Activated CD8-positive, alpha-beta memory T cell treated with anti-CD3 and anti-CD28 coated beads, Interleukin-2, amount 10 ng/mL, durations not matched to agents 7 days and 5 days (primary cell): ENCODE measurements at regions not wholly inside any gene's neighbourhood (a gene's known extent, or its start where the extent isn't known, plus 50 kb on each side); places are given as distances from the start of the nearest gene placed in this dataset.

Experiments used
- ATAC-seq: fragments of 150-1000 bp; cut with Tn5 transposase; one replicate; pipeline ENCODE4 v1.10.0; 2021; ENCODE audit warnings: moderate library complexity
- CTCF ChIA-PET: fragments of 350-600 bp; sonication (Branson Sonifier 250); formaldehyde crosslinking; loops from one replicate; lab custom pipeline; 2021; ENCODE audit warnings: antibody characterized with exemption; lab: Charles Lee
- DNase-seq: peaks from one replicate; pipeline ENCODE4 v3.0.0-alpha.2; 2020
- H3K27ac Mint-ChIP-seq: one replicate; pipeline ENCODE4 v1.8.0; 2021; ENCODE audit warnings: mild to moderate bottlenecking, mixed read lengths
- H3K27me3 Mint-ChIP-seq: one replicate; pipeline ENCODE4 v1.8.0; 2021; ENCODE audit warnings: mixed read lengths
- H3K36me3 Mint-ChIP-seq: one replicate; pipeline ENCODE4 v1.8.0; 2021; ENCODE audit warnings: mild to moderate bottlenecking, mixed read lengths
- H3K4me1 Mint-ChIP-seq: one replicate; pipeline ENCODE4 v1.8.0; 2021; ENCODE audit warnings: mixed read lengths
- H3K4me3 Mint-ChIP-seq: one replicate; pipeline ENCODE4 v1.8.0; 2021; ENCODE audit warnings: mild to moderate bottlenecking, moderate library complexity, mixed read lengths
- H3K9me3 Mint-ChIP-seq: one replicate; pipeline ENCODE4 v1.8.0; 2022; ENCODE audit warnings: low read depth, mixed read lengths

- CTCF ChIA-PET: no interaction called here
- no peaks in the 10 kb centered on the region for H3K4me1 Mint-ChIP-seq
- DNase-seq (no peak), ATAC-seq (no peak)
- H3K9me3 Mint-ChIP-seq: no peaks in the 10 kb centered on the region
- peaks cover 2% of the 10 kb centered on the region for H3K27me3 Mint-ChIP-seq
- no peak overlapping the region for H3K27ac Mint-ChIP-seq
- no peak overlapping the region for H3K4me3 Mint-ChIP-seq
- no peaks in the 10 kb centered on the region for H3K36me3 Mint-ChIP-seq
Measured at GRCh38 chr11:107250017-107250416, 207.6 kb downstream of the CWF19L2 start.

- ATAC-seq (no peak), DNase-seq (no peak)
- Mint-ChIP-seq H3K4me1 (no peaks in the 10 kb centered on the region), H3K27ac (no peak overlapping the region), H3K27me3 (no peaks in the 10 kb centered on the region), H3K36me3 (no peaks in the 10 kb centered on the region), H3K4me3 (no peak overlapping the region), H3K9me3 (no peaks in the 10 kb centered on the region)
- CTCF ChIA-PET: no interaction called here
Measured at GRCh38 chr11:107249054-107249453, 208.6 kb downstream of the CWF19L2 start.

- H3K27ac Mint-ChIP-seq: no peak overlapping the region
- H3K27me3 Mint-ChIP-seq: no peaks in the 10 kb centered on the region
- CTCF ChIA-PET: no interaction called here
- ATAC-seq: no peak
- H3K4me3 Mint-ChIP-seq: no peak overlapping the region
- DNase-seq: no peak
- H3K36me3 Mint-ChIP-seq: no peaks in the 10 kb centered on the region
- no peaks in the 10 kb centered on the region for H3K9me3 Mint-ChIP-seq
- H3K4me1 Mint-ChIP-seq: no peaks in the 10 kb centered on the region
Measured at GRCh38 chr11:107247167-107247861, 210.3 kb downstream of the CWF19L2 start.

GRCh38 chr11:107243929-107244328 lies 213.7 kb downstream of the CWF19L2 start:
- H3K9me3 Mint-ChIP-seq: no peaks in the 10 kb centered on the region
- CTCF ChIA-PET: no interaction called here
- no peak overlapping the region for H3K27ac Mint-ChIP-seq
- ATAC-seq (no peak), DNase-seq (no peak)
- H3K27me3 Mint-ChIP-seq: no peaks in the 10 kb centered on the region
- H3K4me3 Mint-ChIP-seq: no peak overlapping the region
- no peaks in the 10 kb centered on the region for H3K36me3 Mint-ChIP-seq
- H3K4me1 Mint-ChIP-seq: no peaks in the 10 kb centered on the region

GRCh38 chr11:107232451-107232850 lies 214.2 kb upstream of the GUCY1A2 start:
- DNase-seq (no peak), ATAC-seq (no peak)
- no peaks in the 10 kb centered on the region for H3K4me1 Mint-ChIP-seq
- H3K27ac Mint-ChIP-seq: no peak overlapping the region
- H3K27me3 Mint-ChIP-seq: no peaks in the 10 kb centered on the region
- no peak overlapping the region for H3K4me3 Mint-ChIP-seq
- H3K9me3 Mint-ChIP-seq: no peaks in the 10 kb centered on the region
- CTCF ChIA-PET: no interaction called here
- no peaks in the 10 kb centered on the region for H3K36me3 Mint-ChIP-seq

GRCh38 chr11:107224836-107225235 lies 206.6 kb upstream of the GUCY1A2 start:
- Mint-ChIP-seq H3K4me3 (no peak overlapping the region), H3K27me3 (no peaks in the 10 kb centered on the region), H3K4me1 (no peaks in the 10 kb centered on the region), H3K9me3 (no peaks in the 10 kb centered on the region), H3K27ac (no peak overlapping the region), H3K36me3 (no peaks in the 10 kb centered on the region)
- ATAC-seq: no peak
- DNase-seq: no peak
- CTCF ChIA-PET: no interaction called here

- H3K4me3 Mint-ChIP-seq: no peak overlapping the region
- CTCF ChIA-PET: no interaction called here
- no peak for DNase-seq
- H3K4me1 Mint-ChIP-seq: no peaks in the 10 kb centered on the region
- H3K27me3 Mint-ChIP-seq: no peaks in the 10 kb centered on the region
- H3K9me3 Mint-ChIP-seq: no peaks in the 10 kb centered on the region
- ATAC-seq: no peak
- H3K27ac Mint-ChIP-seq: no peak overlapping the region
- H3K36me3 Mint-ChIP-seq: no peaks in the 10 kb centered on the region
Measured at GRCh38 chr11:107222916-107223460, 204.7 kb upstream of the GUCY1A2 start.

- DNase-seq (no peak), ATAC-seq (no peak)
- H3K4me3 Mint-ChIP-seq: no peak overlapping the region
- no peak overlapping the region for H3K27ac Mint-ChIP-seq
- H3K4me1 Mint-ChIP-seq: no peaks in the 10 kb centered on the region
- H3K36me3 Mint-ChIP-seq: no peaks in the 10 kb centered on the region
- CTCF ChIA-PET: no interaction called here
- H3K9me3 Mint-ChIP-seq: no peaks in the 10 kb centered on the region
- H3K27me3 Mint-ChIP-seq: no peaks in the 10 kb centered on the region
Measured at GRCh38 chr11:107222431-107222830, 204.2 kb upstream of the GUCY1A2 start.

- H3K4me3 Mint-ChIP-seq: no peak overlapping the region
- CTCF ChIA-PET: no interaction called here
- ATAC-seq: no peak
- H3K4me1 Mint-ChIP-seq: no peaks in the 10 kb centered on the region
- no peaks in the 10 kb centered on the region for H3K9me3 Mint-ChIP-seq
- H3K27me3 Mint-ChIP-seq: no peaks in the 10 kb centered on the region
- no peak for DNase-seq
- no peak overlapping the region for H3K27ac Mint-ChIP-seq
- no peaks in the 10 kb centered on the region for H3K36me3 Mint-ChIP-seq
Measured at GRCh38 chr11:107221748-107222285, 203.5 kb upstream of the GUCY1A2 start.

GRCh38 chr11:107218123-107219013 lies 200.1 kb upstream of the GUCY1A2 start:
- ATAC-seq: no peak
- Mint-ChIP-seq H3K4me3 (no peak overlapping the region), H3K4me1 (no peaks in the 10 kb centered on the region)

GRCh38 chr11:107217444-107217843 lies 199.2 kb upstream of the GUCY1A2 start:
- H3K4me3 Mint-ChIP-seq: no peak overlapping the region
- ATAC-seq (no peak), DNase-seq (no peak)
- no peaks in the 10 kb centered on the region for H3K27me3 Mint-ChIP-seq
- H3K4me1 Mint-ChIP-seq: no peaks in the 10 kb centered on the region
- no peaks in the 10 kb centered on the region for H3K9me3 Mint-ChIP-seq
- H3K27ac Mint-ChIP-seq: no peak overlapping the region
- H3K36me3 Mint-ChIP-seq: no peaks in the 10 kb centered on the region
- CTCF ChIA-PET: no interaction called here

More at GRCh38 chr11:107218123-107219013, 200.1 kb upstream of the GUCY1A2 start:
- H3K27me3 Mint-ChIP-seq: no peaks in the 10 kb centered on the region
- no peak for DNase-seq
- no peak overlapping the region for H3K27ac Mint-ChIP-seq
- no peaks in the 10 kb centered on the region for H3K36me3 Mint-ChIP-seq
- no peaks in the 10 kb centered on the region for H3K9me3 Mint-ChIP-seq
- CTCF ChIA-PET: no interaction called here

GRCh38 chr11:107215010-107215409 lies 196.7 kb upstream of the GUCY1A2 start:
- ATAC-seq (no peak), DNase-seq (no peak)
- no peaks in the 10 kb centered on the region for H3K9me3 Mint-ChIP-seq
- no peak overlapping the region for H3K27ac Mint-ChIP-seq
- no peak overlapping the region for H3K4me3 Mint-ChIP-seq
- no peaks in the 10 kb centered on the region for H3K4me1 Mint-ChIP-seq
- no peaks in the 10 kb centered on the region for H3K27me3 Mint-ChIP-seq
- H3K36me3 Mint-ChIP-seq: no peaks in the 10 kb centered on the region
- CTCF ChIA-PET: interaction anchor here (0.7 kb wide), 1 partner anchor 175 kb away, joined by 3 read pairs; no protein-coding TSS in a partner anchor

- ATAC-seq (no peak), DNase-seq (no peak)
- Mint-ChIP-seq H3K4me1 (no peaks in the 10 kb centered on the region), H3K27ac (no peak overlapping the region), H3K27me3 (no peaks in the 10 kb centered on the region), H3K4me3 (no peak overlapping the region), H3K9me3 (no peaks in the 10 kb centered on the region), H3K36me3 (no peaks in the 10 kb centered on the region)
- CTCF ChIA-PET: no interaction called here
Measured at GRCh38 chr11:107203656-107204055, 185.4 kb upstream of the GUCY1A2 start.
